Stimulated activated CD8-positive, alpha-beta memory T cell treated with anti-CD3 and anti-CD28 coated beads, Interleukin-7, amount 100 ng/mL, for 24 hours (primary cell): ENCODE measurements at regions not wholly inside any gene's neighbourhood (a gene's known extent, or its start where the extent isn't known, plus 50 kb on each side); places are given as distances from the start of the nearest gene placed in this dataset.

ENCODE experiments used
- DNase-seq: peaks from one replicate; pipeline ENCODE4 v3.0.0-alpha.2; 2020; ENCODE audit warnings: low read depth

GRCh38 chr4:24476282-24476681 lies 108.1 kb downstream of the DHX15 start:
- DNase-seq: no peak

- no peak for DNase-seq
Measured at GRCh38 chr4:24475756-24476155, 108.6 kb downstream of the DHX15 start.

- no peak for DNase-seq
Measured at GRCh38 chr4:24473309-24473721, 111.0 kb downstream of the DHX15 start.

GRCh38 chr4:24472514-24473308 lies 111.6 kb downstream of the DHX15 start:
- DNase-seq: no peak

GRCh38 chr4:24472161-24472510 lies 112.2 kb downstream of the DHX15 start:
- no peak for DNase-seq

- DNase-seq: no peak
Measured at GRCh38 chr4:24471486-24472160, 112.7 kb downstream of the DHX15 start.

GRCh38 chr4:24470666-24471485 lies 113.5 kb downstream of the DHX15 start:
- no peak for DNase-seq

- DNase-seq: no peak
Measured at GRCh38 chr4:24468071-24468470, 116.3 kb downstream of the DHX15 start.

- DNase-seq: no peak
Measured at GRCh38 chr4:24464566-24464965, 119.8 kb downstream of the DHX15 start.

GRCh38 chr4:24456431-24456830 lies 127.9 kb downstream of the DHX15 start:
- DNase-seq: no peak

- DNase-seq: no peak
Measured at GRCh38 chr4:24453951-24454350, 130.4 kb downstream of the DHX15 start.

- no peak for DNase-seq
Measured at GRCh38 chr4:24451870-24452269, 132.5 kb downstream of the DHX15 start.

GRCh38 chr4:24443200-24443599 lies 141.2 kb downstream of the DHX15 start:
- DNase-seq: no peak

GRCh38 chr4:24440765-24441164 lies 143.6 kb downstream of the DHX15 start:
- no peak for DNase-seq

- DNase-seq: no peak
Measured at GRCh38 chr4:24434241-24434640, 150.1 kb downstream of the DHX15 start.

GRCh38 chr4:24433515-24434214 lies 150.7 kb downstream of the DHX15 start:
- no peak for DNase-seq

- no peak for DNase-seq
Measured at GRCh38 chr4:24428850-24429249, 155.5 kb downstream of the DHX15 start.

- DNase-seq: no peak
Measured at GRCh38 chr4:24426557-24426956, 157.8 kb downstream of the DHX15 start.

- DNase-seq: no peak
Measured at GRCh38 chr4:24425863-24426262, 158.5 kb downstream of the DHX15 start.

GRCh38 chr4:24423670-24424069 lies 160.7 kb downstream of the DHX15 start:
- DNase-seq: no peak

GRCh38 chr4:24422644-24423043 lies 161.7 kb downstream of the DHX15 start:
- no peak for DNase-seq
